CD1c-positive myeloid dendritic cell (primary cell): ENCODE measurements at regions not wholly inside any gene's neighbourhood (a gene's known extent, or its start where the extent isn't known, plus 50 kb on each side); places are given as distances from the start of the nearest gene placed in this dataset.
"Not testable (repeated sequence)": the region's sequence is repeated elsewhere in the genome, so short reads cannot be mapped to it uniquely, and the experiment has no call there.

Experiments used
- DNase-seq: peaks from one replicate; pipeline ENCODE4 v3.0.0-alpha.2; 2016; ENCODE audit errors: extremely low spot score

- no peak for DNase-seq
Measured at GRCh38 chr5:36390640-36391039, 88.9 kb upstream of the RANBP3L start.

DNA sequence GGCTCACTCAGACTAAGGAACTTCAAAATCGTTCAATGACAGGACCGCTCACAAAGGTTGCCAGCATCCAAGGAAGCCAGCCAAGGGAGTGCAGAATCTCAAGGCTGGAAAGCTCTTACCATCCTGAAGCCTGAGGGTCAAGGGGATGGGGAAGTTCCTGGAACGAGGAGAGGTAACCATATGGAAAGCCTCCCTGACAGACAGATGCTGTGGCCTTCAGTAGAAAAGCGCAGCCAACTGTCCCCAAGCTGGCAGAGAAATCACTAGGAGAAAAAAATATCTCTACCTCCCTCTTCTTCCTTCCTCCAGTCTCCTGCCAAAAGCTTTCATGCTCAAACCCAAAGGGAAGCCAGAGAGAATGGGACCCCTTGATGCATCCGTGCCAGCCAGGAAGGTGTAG lies 90.5 kb upstream of the RANBP3L start:
- no peak for DNase-seq

DNA sequence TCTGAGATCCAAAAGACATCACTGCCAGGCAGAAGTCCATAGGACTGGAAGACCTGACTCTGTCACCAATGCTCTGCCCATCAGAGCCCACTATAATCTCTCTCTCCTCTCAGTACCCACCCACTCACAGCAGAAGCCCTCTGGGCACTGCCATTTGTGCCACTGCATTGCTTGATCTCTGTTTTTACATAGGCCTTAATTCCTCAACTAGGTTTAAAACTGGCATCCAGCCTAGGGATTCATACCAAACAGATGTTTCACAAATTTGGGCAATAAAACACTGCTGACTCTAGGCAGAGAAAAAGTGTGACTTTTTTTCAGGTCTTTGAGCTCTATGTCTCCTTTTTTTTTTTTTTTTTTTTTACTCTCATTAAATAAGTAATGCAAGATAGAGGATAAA lies 91.1 kb upstream of the RANBP3L start:
- no peak for DNase-seq

DNA sequence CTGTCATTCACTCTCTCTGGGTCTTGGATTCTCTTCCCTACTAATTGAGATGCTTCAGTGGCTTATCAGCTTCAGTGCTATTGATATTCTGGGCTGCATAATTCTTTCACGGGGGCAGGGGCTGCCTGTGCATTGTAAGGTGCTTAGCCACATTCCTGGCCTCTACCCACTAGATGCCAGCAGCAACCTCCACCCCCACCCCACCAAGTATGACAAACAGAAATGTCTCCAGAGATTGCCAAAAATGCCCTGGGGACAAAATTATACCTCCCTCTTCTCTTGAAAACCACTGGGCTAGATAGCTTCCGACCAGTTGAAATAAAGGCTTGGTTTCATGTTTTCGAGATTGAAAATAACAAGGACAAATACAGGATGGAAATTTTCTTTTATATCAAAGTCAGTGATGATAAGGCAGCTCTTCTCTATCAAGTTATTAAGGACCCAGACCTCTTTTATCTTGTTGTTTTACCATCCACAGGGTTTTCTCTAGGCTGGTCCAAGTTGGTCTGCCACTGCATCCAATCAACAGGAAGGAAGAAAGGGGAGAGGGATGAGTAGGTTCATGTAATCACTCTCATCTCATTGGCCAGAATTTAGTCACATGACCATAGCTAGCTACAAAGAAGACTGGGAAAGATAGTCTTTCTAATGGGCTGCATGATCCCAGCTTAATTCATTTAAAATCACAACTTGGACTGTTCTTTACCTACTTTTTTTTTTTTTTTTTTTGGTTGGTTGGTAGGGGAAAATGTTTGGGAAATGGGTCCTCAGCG lies 92.1 kb upstream of the RANBP3L start:
- DNase-seq, result no peak

- DNase-seq, result no peak
Measured at GRCh38 chr5:36395260-36395659, 93.6 kb upstream of the RANBP3L start.

DNA sequence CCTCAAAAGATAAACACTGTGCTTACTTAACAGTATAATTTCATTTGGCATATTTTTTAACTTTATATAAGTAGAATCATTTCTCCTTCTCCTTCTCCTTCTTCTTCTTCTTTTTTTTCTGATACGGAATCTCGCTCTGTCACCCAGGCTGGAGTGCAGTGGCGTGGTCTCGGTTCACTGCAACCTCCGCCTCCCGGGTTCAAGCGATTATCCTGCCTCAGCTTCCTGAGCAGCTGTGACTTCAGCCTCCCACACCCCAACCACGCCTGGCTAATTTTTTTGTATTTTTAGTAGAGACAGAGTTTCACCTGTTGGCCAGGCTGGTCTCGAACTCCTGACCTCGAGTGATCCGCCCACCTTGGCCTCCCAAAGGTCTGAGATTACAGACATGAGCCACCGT lies 94.2 kb upstream of the RANBP3L start:
- DNase-seq, result not testable (repeated sequence)

DNA sequence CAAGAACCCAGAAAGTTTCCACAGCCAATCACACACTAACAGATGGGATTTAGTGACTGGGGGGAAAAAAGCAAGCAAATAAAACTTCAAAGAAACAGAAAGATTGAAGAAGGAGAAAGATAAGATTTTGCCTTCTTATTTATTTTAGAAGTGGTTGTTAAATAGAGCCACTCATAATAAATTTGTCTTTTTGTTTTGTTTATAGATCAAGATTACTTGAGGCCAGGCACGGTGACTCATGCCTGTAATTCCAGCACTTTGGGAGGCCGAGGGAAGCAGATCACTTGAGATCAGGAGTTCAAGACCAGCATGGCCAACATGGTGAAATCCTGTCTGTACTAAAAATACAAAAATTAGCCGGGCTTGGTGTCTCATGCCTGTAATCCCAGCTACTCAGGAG lies 94.9 kb upstream of the RANBP3L start:
- no peak for DNase-seq

DNA sequence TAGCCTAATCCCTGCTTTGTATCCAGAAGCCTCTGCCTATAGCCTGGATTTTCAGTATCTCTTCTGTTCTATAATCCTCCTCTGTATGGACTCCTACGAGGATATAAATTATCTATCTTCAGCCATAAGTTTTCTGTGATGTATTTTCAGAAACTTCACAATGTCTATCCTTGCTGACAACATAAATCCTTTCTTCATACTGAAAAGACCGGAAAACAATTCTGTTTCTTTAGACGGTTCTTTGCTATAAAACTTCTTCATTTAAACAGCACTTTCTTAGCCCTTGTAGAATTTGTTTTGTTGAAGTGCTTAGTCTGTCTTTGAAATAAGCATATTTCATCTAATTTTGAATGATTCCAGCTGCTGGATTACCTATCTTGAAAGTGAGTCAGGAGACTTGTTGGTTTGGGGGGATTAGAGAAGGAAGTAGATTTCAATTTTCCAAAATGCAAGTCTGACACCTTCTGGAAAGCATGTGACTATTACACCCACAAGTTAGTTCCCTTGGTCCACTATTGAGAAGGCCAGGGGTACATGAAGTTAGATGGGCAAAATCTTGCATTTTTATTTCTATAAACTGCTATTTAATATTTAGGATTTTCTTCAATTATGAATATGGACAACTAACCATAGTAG lies 96.3 kb upstream of the RANBP3L start:
- peak; percentile 11 for DNase-seq

- DNase-seq, result no peak
Measured at GRCh38 chr5:36402512-36402906, 100.8 kb upstream of the RANBP3L start.

- DNase-seq, result no peak
Measured at GRCh38 chr5:36403632-36404311, 102.1 kb upstream of the RANBP3L start.

DNA sequence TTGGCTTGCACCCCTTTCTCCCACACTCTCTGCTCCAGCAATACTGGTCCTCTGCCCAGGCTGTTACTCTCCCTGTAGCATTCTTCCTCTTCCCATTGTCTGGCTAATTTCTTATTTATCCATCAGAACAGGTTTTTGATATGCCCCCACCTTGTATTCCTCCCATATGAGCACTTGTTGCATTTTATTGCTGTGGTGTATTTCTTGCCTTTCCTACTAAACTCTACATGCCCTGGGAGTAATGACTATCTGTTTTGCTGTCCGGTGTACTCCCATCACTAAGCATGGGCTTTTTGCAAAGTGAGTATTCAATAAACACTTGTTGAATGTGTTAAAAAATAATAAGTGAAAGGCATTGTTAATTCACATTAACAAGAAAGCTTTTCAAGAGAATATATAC lies 104.3 kb upstream of the RANBP3L start:
- DNase-seq, result no peak

- DNase-seq, result no peak
Measured at GRCh38 chr5:36407396-36407795, 105.7 kb upstream of the RANBP3L start.

DNA sequence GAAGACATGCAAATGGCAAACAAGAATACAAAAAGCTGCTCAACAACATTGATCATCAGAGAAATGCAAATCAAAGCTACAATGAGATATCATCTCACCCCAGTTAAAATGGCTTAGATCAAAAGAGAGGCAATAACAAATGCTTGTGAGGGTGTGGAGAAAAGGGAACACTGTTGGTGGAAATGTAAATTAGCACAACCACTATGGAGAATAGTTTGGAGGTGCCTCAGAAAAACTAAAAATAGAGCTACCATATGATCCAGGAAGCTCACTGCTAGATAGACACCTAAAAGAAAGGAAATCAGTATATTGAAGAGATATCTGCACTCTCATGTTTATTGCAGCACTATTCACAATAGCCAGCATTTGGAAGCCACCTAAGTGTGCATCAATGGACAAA lies 108.0 kb upstream of the RANBP3L start:
- not testable (repeated sequence) for DNase-seq

DNA sequence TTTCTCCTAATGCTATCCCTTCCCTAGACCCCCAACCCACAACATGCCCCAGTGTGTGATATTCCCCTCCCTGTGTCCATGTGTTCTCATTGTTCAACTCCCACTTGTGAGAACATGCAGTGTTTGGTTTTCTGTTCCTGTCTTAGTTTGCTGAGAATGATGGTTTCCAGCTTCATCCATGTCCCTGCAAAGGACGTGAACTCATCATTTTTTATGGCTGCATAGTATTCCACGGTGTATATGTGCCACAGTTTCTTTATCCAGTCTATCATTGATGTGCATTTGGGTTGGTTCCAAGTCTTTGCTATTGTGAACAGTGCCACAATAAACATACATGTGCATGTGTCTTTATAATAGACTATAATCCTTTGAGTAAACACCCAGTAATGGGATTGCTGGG lies 109.0 kb upstream of the RANBP3L start:
- not testable (repeated sequence) for DNase-seq

DNA sequence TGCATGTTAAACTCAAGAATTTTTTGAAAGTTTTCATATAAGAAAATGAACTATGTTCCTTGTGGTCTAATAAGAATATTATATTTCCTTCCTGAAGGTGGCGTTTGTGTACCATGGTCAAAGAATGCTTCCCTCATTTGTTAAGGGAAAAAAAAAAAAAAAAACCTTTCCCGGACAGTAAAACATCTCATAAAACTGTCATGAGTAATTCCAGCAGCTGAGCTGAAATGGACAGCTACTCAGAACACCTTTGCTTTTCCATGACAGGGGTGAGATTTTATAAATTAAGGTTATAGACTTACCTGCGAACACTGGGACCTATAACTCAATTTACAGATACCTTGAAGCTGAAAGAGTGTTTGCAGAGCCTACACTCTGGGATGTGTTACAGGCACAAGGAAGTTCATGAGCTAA lies 113.2 kb upstream of the RANBP3L start:
- DNase-seq, result peak; percentile 62

- no peak for DNase-seq
Measured at GRCh38 chr5:36416605-36417004, 114.9 kb upstream of the RANBP3L start.

DNA sequence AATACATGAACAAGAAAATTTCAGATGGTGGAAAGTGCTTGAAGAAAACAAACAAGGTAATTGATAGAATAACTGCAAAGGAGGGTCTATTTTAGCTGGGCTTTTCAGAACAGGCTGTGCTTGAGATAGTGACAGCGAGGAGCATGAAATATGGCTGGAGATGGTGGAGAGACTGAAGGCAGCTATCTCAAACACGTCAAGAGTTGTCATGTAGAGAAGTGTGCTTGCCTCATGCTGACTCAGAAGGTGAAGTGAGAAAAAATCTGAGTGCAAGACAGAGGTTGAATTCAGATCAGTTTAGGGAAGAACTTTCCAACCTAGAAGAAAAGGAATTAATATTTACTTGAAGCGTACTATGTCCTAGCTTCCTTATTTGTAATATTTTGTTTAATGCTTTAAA lies 115.5 kb upstream of the RANBP3L start:
- DNase-seq, result peak; percentile 66

DNA sequence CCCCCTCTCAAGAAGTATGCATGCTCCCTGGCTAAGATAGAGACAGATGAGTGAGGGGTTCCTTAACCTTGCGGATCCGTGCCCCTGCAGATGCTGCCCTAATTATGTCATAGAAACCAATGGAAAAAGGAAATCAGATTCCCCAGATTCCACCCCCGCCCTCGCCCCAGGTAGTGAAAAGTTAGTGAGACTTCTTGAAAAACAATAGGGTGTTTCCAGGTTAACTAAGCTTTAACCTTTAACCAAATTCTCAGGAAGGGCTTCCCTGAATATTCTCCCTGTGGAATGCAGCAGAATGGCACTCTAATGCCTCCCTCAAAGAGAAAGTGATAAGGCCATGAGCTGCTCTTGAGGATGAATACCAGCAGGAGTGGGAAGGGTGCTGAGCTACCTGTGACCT lies 116.0 kb upstream of the RANBP3L start:
- no peak for DNase-seq

GRCh38 chr5:36418152-36418979 lies 116.7 kb upstream of the RANBP3L start:
- DNase-seq, result no peak

DNA sequence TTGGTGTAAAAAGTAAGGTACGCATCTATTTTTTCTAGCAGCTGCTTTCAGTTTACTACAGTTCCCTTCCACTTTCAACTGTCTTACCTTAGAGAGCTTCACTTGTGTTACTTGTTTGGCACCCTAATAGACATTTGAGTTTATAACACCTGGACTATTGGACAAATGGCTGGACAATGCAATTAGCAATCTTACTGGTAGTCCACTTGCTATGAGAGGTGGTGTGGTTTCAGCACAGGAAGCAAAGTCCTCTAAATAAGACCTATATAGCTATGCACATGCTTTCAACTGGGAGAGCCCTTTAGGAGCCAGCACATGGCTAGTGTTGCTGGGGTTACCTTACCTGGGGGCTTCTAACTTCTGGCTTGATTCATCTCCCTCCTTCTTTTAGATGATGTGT lies 119.6 kb upstream of the RANBP3L start:
- no peak for DNase-seq

DNA sequence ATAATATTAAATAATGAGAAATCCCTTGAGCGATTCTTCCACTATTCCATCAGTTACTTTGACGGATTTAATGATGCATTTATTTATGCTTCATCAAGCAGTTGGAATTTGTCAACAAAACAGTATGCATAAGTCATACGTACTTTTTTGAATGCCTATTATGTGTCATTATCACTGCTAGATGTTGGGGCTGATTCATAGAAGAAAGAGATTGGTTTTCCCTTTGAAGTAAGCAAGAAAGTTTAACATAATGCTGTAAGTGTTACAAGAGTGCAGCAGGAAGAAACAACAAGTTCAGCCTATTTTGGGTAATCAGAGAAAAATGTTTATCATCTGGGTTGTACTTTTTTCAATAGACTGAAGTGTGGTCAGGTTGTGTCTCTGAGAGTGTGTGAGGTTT lies 121.2 kb upstream of the RANBP3L start:
- no peak for DNase-seq
